NCI-H2227 (cell line): ENCODE measurements at regions not wholly inside any gene's neighbourhood (a gene's known extent, or its start where the extent isn't known, plus 50 kb on each side); places are given as distances from the start of the nearest gene placed in this dataset.

ENCODE experiments used
- DNase-seq: peaks from one replicate; lab custom pipeline; 2025; ENCODE audit not compliant: unreplicated experiment; lab: John Stamatoyannopoulos, UW

- no peak for DNase-seq
Measured at GRCh38 chr18:55863876-55864275, 275.9 kb upstream of the TCF4 start.

DNA sequence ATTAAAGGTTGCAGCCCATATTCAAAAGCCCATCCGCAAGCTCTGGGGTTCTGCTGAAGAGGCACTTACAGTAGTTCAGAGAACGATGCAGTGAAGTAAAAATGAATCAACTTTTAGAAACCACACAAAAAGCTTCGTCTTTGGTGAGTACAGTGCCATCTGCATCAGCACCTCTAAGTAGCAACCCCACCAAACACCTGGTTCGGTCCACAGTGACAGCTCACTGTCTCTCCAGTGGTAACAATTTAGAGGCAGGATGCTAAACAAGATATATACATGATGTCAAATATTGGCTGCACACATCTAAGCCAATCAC lies 275.4 kb upstream of the TCF4 start:
- DNase-seq = no peak

- DNase-seq = no peak
Measured at GRCh38 chr18:55862693-55863390, 274.9 kb upstream of the TCF4 start.

- DNase-seq = no peak
Measured at GRCh38 chr18:55861266-55861665, 273.3 kb upstream of the TCF4 start.

- DNase-seq = no peak
Measured at GRCh38 chr18:55858661-55859515, 270.9 kb upstream of the TCF4 start.

DNA sequence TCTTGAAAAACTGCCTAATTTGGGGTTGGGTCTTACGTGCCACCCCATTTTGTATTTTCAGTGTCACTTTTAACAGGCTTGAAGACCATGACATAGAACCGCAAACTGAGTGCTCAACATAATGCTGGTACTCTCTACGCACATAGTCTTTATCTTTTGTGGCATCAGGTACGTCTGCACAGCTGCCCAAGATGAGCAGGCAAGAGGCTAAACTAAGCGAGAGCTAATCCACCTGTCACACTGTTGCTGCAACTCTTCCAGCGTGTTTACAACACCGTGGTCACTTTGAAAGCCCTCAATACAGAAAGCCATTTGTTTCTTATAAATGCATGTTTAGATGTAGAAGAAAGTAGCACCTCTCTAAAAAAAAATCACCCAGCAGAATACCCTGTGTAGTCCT lies 270.0 kb upstream of the TCF4 start:
- DNase-seq = no peak

DNA sequence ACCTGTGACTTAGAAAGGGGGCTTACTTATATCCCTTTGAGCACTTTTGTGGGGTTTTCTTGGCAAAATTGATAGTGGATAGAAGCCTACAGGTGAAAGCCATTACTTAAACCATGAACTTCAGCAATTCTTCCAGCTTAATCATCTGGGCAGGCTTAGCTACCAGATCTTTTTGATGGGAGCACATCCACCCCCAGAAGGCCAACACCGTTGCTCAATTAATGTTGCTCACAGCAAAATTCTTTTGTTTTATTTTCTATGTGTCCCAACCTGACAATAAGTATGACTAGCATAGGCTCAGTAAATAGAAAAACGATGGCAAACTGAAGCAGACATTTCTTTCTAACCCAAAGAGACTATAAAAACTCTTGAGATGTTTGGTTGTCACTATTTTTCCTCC lies 269.4 kb upstream of the TCF4 start:
- DNase-seq = no peak

DNA sequence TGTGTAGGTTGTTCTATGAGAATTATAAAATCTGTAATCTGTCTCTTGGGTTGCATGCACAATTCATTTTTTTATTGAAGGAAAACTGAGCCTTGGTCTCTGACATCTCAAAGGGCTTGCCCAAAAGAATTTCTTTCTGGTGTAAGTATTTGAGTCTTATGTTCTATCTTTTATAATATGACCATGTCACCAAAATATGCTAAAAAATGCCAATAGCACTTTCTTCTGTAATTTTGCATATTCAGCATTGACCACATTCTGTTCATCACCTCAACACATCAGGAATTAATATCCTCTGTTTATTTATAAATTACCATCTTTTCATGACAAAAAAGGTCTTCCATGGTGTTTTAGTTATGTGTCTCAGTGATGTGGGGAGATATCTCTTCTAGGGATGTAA lies 268.7 kb upstream of the TCF4 start:
- no peak for DNase-seq

- no peak for DNase-seq
Measured at GRCh38 chr18:55856229-55856628, 268.2 kb upstream of the TCF4 start.

GRCh38 chr18:55853268-55853667 lies 265.3 kb upstream of the TCF4 start:
- DNase-seq = no peak

DNA sequence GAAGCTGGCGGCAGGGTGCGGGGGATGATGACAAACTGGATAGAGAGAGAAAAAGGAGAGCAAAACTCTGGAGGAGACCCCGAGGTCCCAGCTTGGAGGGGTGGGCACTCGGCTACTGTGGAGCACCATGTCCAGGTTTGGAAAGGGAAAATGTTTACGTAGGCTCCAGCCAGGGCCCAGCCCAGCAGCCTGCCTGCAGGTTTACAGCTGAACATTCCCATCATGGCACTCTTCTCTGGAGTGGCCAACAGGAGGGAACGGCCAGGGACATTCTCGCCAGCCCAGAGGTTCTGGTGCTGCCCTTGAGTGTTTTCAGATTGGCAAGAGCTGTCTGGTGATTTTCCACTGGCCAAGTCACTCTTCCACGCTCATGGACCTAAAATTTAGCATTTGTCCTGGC lies 262.9 kb upstream of the TCF4 start:
- no peak for DNase-seq

- no peak for DNase-seq
Measured at GRCh38 chr18:55849391-55849790, 261.4 kb upstream of the TCF4 start.

GRCh38 chr18:55847960-55848359 lies 260.0 kb upstream of the TCF4 start:
- no peak for DNase-seq

DNA sequence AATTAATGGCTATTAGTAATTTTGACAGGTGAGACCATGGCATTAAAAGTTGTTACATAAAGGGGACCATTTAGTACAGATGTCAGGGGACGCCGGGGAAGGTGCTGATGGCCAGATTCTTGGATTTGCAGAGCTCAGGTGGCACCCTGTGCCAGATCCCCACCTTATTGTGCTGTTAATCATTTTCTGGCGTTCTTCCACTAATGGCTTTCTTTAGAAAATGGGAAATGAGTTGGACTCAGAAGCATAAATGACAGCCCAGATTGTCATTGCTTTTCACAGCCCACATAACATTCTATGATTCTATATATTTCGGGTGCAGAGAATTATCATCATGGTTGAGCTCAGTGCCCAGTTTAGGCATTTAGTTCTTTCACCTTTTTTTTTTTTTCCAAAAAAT lies 257.2 kb upstream of the TCF4 start:
- DNase-seq = no peak

DNA sequence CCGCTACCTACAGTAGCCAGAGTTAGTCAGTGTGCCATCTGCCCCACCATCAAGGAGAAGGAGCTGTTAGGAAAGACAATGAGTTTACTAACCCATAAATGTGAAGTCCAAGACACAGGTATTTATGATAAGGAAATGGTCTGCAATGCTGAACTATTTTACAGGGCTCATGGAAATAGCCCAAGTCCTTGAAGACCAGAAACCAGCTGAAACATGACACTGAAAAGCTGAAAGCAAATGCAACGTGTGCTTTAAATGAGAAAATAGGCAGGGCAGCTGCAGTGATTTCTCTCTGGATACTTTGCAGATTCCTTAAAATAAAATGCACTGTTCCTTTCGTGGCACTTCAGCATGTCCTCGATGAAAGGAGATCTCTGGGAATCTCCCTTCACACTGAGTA lies 256.4 kb upstream of the TCF4 start:
- no peak for DNase-seq

- no peak for DNase-seq
Measured at GRCh38 chr18:55841314-55841713, 253.3 kb upstream of the TCF4 start.

GRCh38 chr18:55840601-55841170 lies 252.7 kb upstream of the TCF4 start:
- no peak for DNase-seq

GRCh38 chr18:55839343-55839742 lies 251.4 kb upstream of the TCF4 start:
- DNase-seq = no peak

GRCh38 chr18:55838841-55839240 lies 250.8 kb upstream of the TCF4 start:
- DNase-seq = no peak

GRCh38 chr18:55838319-55838718 lies 250.3 kb upstream of the TCF4 start:
- DNase-seq = no peak

DNA sequence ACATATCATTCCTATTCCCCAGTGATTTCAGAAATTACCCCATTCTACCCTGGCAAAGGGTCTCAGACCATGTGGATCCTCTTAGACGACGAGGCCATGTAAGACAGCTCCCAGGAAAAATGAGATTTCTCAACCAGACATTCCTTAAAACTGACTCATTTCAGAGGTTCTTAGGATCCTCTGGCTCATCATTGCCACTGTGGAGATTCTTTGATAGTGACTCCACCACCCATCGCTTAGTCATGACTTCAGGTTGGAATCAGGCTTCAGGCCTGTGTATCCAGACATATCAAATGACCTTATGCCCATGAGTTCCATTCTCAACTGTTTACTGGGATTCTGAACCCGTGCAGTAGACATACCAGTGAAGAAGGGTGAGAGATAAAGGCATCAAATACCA lies 245.6 kb upstream of the TCF4 start:
- DNase-seq = no peak

DNA sequence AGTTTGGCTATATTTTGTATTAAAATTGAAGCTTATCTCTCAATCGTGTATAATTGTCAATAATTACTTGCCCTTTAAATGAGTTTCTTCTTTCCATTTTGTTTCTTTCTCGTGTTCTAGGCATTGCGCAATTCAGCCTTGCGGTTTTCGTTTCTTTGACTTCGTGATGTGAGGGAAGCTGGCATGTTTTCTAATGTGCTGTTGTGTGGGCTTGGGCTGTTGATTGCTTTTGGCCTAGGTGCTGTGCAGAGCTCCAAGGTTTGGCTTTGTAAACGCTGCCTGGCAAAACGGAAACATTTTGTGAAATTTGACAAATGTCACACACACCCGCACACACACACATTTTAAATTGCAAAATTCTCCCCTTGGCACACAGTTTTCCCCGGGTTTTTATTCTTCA lies 242.6 kb upstream of the TCF4 start:
- DNase-seq = no peak
